HG02840 (cell line): ENCODE measurements at regions not wholly inside any gene's neighbourhood (a gene's known extent, or its start where the extent isn't known, plus 50 kb on each side); places are given as distances from the start of the nearest gene placed in this dataset.
"Not testable (repeated sequence)": the region's sequence is repeated elsewhere in the genome, so short reads cannot be mapped to it uniquely, and the experiment has no call there.

ENCODE experiments used
- ATAC-seq: cut with Tn5 transposase; IDR thresholded peaks from one replicate; pipeline ENCODE4 v1.9.1; 2021; ENCODE audit warnings: mild to moderate bottlenecking, moderate library complexity, moderate number of reproducible peaks; ENCODE audit not compliant: unreplicated experiment, low FRiP score

DNA sequence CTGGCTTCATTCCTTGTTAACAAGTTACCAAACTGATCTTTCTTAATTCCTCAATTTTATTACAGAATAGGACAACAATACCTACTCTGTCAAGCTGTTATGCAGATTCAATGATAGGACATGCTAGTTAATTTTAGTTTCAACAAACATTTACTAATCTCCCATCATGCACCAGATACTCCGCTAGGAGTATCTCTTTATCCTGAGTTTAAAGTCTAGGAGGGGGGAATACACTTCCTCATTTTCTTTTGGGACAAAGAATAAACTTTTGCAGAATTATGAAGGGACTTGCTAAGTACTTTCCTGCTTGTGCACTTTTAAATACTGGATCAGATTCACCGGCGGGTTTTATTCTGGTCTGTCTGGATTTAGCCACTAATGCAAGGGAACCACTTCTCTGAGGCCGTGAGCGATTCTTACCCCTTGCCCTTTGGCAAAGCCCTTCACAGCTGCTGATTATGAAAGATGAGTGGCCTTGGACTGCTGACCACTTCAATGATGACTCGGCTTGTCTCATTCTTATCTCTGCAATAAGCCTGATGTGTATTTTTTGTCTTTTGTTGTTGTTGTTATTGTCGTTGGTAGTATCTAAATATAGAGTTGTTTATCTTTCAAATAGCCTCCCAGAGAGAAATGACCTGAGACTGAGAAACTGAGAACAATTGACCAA is 73.9 kb downstream of the RMI1 start:
- ATAC-seq = no peak

DNA sequence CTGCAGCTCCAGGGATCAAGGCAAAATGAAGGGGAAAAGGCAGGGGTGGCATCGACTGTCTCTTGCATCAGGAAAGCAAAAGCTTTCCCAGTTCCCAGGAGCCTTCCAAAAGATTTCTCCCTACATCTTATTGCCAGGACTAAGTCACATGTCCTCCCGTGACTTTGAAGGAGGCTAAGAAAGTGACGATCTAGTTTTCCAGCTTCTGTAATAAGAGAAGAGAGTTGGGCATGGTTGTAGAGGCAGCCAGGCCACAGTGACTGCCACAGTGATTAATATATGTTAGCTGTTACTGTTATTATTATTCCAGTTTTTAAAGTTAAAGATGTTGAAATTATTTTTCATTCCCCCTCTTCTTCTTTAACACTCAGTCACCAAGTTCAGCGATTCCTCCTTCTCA is 77.1 kb downstream of the RMI1 start:
- no peak for ATAC-seq

- ATAC-seq = no peak
These were observed 79.3 kb downstream of the RMI1 start for GRCh38 chr9:84059936-84060335.

GRCh38 chr9:84061613-84062193 is 81.1 kb downstream of the RMI1 start:
- ATAC-seq = no peak

GRCh38 chr9:84062538-84062937 is 81.9 kb downstream of the RMI1 start:
- ATAC-seq = no peak

DNA sequence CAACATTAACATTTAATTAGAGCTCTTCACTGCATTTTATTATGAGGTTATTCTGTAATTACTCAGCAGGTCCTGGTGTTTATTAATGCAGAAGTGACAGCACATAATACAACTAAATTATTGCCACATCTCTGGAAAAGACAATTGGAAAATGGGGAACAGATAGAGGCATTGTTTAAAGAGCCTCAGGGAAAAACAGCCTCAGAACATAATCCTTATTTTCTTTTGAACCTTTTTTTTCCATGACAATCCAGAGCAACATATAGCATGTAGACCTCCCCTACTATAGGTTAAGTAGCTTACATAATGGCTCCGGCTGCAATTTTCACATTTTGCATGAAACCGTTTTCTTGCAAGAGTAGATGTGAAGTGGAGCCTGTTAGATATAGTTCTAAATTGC is 87.2 kb downstream of the RMI1 start:
- ATAC-seq = no peak

DNA sequence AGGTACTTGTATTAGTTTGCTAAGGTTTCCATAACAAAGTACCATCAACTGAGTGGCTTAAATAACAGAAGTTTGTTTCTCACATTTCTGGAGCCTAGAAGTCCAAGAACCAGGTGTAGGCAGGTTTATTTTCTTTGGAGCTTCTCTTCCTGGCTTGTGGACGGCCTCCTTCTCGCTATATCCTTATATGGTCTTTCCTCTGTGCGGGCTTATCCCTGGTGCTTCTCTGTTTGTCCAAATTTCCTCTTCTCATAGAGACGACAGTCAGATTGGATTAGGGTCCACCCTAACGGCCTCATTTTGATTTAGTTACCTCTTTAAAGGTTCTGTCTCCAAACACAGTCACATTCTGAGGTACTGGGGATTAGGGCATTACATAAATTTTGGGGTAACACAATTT is 88.3 kb downstream of the RMI1 start:
- no peak for ATAC-seq

DNA sequence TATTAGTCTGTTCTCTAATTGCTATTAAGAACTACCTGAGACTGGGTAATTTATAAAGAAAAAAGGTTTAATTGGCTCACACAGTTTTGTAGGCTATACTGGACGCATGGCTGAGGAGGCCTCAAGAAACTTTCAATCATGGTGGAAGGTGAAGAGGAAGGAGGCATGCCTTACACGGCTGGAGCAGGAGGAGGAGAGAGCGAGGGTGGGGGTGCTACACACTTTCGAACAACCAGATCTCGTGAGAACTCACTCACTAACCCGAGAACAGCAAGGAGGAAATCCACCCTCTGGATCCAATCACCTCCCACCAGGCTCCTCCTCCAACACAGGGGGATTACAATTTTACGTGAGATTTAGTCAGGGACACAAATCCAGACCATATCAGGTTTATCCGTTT is 90.0 kb downstream of the RMI1 start:
- no peak for ATAC-seq

- ATAC-seq = no peak
These were observed 92.1 kb downstream of the RMI1 start for GRCh38 chr9:84072621-84073180.

DNA sequence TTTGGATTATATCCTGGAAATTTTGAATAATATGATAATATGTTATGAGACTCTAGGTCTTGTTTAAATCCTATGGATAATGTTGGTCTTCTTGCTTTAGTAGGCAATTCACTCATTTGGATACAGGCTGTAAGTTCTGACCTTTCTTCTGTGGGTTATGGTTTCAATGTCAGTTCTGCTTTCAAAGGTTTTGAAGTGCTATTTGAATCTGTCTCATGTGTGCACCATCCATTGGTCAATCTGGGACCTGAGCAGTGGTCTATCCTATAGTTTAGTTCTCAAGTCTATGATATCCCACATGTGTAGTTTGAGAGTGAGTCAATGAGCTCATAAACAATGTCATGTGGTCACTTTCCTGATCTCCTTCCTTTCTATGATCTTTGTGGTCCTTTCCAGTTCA is 94.4 kb downstream of the RMI1 start:
- ATAC-seq = no peak

DNA sequence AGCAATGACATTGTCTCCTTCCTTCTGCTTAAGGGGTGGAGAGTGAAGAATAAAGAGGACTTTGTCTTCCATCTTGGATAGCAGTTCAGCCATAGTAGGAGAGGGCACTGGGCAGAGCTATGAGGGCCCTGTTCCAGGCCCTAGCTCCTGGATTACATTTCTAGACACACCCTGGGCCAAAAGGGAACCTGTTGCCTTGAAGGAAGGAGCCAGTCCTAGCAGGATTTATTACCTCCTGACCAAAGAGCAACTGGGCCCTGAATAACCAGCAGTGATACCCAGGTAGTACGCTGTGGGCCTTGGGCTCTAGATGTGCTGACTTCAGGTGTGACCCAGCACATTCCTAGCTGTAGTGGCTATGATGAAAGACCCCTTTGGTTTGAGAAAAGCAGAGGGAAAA is 95.8 kb downstream of the RMI1 start:
- no peak for ATAC-seq

- not testable (repeated sequence) for ATAC-seq
These were observed 97.2 kb downstream of the RMI1 start for GRCh38 chr9:84077816-84078215.

- no peak for ATAC-seq
These were observed 99.4 kb downstream of the RMI1 start for GRCh38 chr9:84079994-84080393.

- ATAC-seq = no peak
These were observed 121.5 kb downstream of the RMI1 start for GRCh38 chr9:84101964-84102632.

GRCh38 chr9:84103651-84104377 is 123.2 kb downstream of the RMI1 start:
- no peak for ATAC-seq

DNA sequence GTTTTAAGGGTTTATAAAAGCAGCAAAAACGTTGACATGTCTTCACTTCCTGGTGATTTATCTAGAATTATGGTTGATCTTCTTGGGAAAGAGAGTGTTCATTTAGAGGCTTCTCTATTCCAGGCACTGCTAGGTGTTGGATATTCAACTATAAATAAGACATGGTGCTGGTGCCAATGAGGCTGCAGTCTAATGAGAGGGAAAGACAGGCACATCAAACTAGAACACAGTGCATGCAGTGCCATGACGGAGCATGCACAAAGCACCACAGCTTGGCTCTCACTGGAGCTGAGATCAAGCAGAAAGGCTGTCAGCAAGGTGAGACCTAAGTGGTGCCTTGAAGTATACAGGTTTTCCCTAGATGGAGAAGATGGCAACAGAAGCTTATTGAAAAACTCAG is 126.5 kb downstream of the RMI1 start:
- ATAC-seq = no peak

GRCh38 chr9:84107995-84108394 is 127.4 kb downstream of the RMI1 start:
- no peak for ATAC-seq

- no peak for ATAC-seq
These were observed 131.1 kb downstream of the RMI1 start for GRCh38 chr9:84111726-84112125.

GRCh38 chr9:84121991-84122523 is 141.5 kb downstream of the RMI1 start:
- ATAC-seq = no peak

- ATAC-seq = no peak
These were observed 142.0 kb downstream of the RMI1 start for GRCh38 chr9:84122572-84122971.
